ENCODE measurements at regions not wholly inside any gene's neighbourhood (a gene's known extent, or its start where the extent isn't known, plus 50 kb on each side); places are given as distances from the start of the nearest gene placed in this dataset.

DNA sequence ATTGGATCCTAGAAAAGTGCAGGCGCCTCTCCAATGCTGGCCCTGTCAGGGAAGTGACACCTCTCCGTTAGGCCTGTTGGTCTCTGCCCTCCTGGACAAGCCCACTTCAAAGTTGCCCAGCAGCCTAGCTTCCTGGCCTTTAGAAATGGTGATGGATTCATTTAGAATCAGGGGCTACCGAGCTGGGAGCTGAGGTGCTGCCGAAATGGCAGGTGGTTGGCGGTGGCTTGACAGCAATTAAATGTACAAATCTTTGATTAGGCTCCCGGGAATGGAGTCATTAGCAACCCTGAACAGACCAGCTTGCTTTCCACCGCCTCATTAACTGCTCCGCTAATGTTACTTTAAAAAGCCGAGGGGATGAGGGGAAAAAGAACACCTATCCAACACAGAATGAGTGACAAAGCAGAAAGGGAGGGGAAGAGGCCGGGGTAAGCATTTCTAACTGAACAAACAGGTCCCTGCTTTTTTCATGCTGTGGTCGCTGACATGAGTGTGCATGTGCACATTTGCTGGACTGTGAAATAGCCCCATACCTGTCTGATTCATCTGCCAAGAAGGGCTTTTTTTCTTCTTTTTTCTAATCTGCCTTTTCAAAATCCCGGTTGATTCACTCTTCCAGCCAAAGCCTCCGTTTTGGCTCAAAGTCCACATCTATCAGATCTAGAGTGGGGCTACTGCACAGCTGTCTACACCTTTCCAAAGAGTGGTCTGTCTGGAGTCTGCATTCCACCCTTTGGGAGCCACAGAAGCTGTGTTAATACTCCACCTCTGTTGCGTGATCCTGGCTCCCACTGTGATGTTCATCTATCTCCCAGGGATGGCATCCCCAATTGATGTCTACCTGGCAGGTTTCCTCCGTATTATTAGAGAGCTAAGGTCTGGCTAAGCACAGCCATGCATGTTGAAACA, 431.9 kb downstream of the COG6 start:
- TF ChIP-seq SIN3A (IDR thresholded peaks at IDR 0.05; ENCODE audit: borderline replicate concordance, insufficient read depth, low read length) = no peak
- TF ChIP-seq, protein P1, sequence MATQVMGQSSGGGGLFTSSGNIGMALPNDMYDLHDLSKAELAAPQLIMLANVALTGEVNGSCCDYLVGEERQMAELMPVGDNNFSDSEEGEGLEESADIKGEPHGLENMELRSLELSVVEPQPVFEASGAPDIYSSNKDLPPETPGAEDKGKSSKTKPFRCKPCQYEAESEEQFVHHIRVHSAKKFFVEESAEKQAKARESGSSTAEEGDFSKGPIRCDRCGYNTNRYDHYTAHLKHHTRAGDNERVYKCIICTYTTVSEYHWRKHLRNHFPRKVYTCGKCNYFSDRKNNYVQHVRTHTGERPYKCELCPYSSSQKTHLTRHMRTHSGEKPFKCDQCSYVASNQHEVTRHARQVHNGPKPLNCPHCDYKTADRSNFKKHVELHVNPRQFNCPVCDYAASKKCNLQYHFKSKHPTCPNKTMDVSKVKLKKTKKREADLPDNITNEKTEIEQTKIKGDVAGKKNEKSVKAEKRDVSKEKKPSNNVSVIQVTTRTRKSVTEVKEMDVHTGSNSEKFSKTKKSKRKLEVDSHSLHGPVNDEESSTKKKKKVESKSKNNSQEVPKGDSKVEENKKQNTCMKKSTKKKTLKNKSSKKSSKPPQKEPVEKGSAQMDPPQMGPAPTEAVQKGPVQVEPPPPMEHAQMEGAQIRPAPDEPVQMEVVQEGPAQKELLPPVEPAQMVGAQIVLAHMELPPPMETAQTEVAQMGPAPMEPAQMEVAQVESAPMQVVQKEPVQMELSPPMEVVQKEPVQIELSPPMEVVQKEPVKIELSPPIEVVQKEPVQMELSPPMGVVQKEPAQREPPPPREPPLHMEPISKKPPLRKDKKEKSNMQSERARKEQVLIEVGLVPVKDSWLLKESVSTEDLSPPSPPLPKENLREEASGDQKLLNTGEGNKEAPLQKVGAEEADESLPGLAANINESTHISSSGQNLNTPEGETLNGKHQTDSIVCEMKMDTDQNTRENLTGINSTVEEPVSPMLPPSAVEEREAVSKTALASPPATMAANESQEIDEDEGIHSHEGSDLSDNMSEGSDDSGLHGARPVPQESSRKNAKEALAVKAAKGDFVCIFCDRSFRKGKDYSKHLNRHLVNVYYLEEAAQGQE (IDR thresholded peaks at IDR 0.05; ENCODE audit: insufficient read depth in 1 of 2, low read depth in 2 of 2, low read length in 2 of 2) = no peak
- TF ChIP-seq TAF1 (IDR thresholded peaks at IDR 0.05; ENCODE audit: borderline replicate concordance, insufficient read depth, low read length) = no peak
- TF ChIP-seq FOXP2 (optimal IDR thresholded peaks at IDR 0.05; ENCODE audit: borderline replicate concordance, extremely low read depth, extremely low read length, insufficient read depth) = no peak
- no peak for TF ChIP-seq POLR2AphosphoS5 (IDR thresholded peaks at IDR 0.05; ENCODE audit: low read depth, low read length)

DNA sequence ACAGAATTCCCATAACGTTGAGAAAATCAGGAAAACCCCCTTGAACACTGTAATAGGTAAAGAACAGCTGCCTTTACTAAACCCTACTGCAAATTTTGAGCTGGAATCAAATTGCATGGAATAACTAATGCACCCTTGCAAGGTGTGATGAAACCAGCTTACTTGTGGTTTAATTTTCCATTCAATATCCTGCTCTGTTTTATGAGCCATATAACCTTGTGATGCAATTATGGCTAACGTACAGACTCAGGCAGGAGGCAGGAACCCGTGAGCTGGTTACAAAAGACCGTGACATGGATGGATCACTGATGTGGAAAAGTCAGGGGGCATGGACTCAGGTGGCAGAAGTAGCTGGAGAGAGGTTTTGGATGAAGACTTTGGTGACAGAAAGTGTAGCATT, 438.6 kb downstream of the COG6 start:
- no peak for TF ChIP-seq FOXP2 (optimal IDR thresholded peaks at IDR 0.05; ENCODE audit: borderline replicate concordance, extremely low read depth, extremely low read length, insufficient read depth)

DNA sequence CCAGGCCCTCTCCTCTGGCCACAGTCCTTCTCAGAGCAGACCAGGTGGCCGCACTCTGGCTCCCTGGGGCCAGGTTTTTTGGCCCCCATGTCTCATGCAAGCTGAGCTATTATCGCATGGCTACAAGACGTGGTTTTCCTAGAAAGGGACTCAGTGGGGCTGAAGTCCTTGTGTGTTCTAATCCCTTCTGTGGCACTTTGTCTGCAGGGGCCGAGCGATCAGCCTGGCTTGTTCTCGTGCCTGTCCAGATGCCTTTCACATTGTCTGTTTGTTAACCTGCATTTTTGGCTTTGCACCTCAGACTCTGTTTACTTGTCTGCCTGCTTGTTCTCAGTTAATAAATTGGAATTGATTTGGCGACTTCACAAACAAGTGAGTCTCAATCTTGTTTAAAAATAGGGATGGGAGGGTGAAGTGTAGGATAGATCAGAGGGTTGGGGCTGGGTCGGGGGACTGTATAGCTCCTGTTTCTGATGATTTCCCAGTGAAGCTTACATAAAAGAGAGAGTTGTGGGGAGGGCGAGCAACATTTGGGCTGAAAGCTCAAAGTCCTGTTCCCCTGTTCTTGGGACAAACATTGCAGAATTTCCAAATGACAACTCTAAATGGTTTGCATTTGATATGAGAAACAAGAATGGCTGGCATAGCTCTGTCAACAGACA, 440.4 kb downstream of the COG6 start:
- TF ChIP-seq POLR2AphosphoS5 (IDR thresholded peaks at IDR 0.05; ENCODE audit: low read depth, low read length) (no peak), FOXP2 (optimal IDR thresholded peaks at IDR 0.05; ENCODE audit: borderline replicate concordance, extremely low read depth, extremely low read length, insufficient read depth) (no peak)
- TF ChIP-seq, protein P1 (IDR thresholded peaks at IDR 0.05; ENCODE audit: insufficient read depth in 1 of 2, low read depth in 2 of 2, low read length in 2 of 2) = no peak

DNA sequence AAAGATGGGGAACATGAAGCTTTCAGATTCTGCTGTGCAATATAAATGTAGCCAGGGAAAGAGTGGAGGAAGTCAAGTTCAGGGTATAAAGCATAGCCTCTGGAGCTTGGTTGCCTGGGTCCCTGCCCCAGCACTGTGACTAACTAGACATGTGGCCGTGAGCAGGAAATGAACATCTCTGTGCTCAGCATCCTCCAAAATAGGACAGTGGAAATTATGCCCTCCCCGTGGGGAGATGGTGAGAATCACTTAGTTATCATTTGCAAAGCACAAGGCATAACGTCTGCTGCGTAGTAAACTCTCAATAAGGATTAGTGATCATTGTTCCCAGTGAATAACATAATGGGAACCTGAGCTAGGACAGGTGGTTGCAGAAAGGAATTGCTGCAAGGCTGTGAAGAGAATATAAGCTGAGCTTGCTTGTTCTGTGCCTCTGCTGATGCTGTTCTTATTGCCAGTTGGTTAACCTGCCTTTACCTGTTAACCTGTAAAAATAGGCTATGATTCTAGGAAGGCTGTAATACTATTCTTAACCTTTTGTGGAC, 441.0 kb downstream of the COG6 start:
- TF ChIP-seq FOXP2 (optimal IDR thresholded peaks at IDR 0.05; ENCODE audit: borderline replicate concordance, extremely low read depth, extremely low read length, insufficient read depth) (no peak), SIN3A (IDR thresholded peaks at IDR 0.05; ENCODE audit: borderline replicate concordance, insufficient read depth, low read length) (no peak), POLR2AphosphoS5 (IDR thresholded peaks at IDR 0.05; ENCODE audit: low read depth, low read length) (no peak), TAF1 (IDR thresholded peaks at IDR 0.05; ENCODE audit: borderline replicate concordance, insufficient read depth, low read length) (no peak)
- TF ChIP-seq, protein P1 (IDR thresholded peaks at IDR 0.05; ENCODE audit: insufficient read depth in 1 of 2, low read depth in 2 of 2, low read length in 2 of 2) = no peak

DNA sequence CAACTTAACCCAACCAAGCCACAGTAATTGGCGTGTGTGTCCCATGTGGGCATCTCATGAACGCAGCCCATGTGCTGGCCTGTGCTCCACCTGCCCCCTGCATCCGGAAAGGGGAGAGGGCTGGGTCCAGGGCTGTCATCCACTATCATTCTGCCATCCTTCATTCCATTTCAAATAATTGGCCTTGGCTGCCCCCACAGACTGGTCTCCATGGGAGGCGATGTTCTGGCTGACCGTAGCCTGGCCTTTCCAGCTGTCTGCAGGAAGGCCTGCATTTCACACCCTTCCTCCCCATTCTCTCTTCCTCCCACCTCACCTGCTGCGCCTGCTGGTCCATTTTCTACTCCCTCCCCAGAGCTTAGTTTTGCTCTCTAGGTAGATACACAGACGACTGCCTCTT, 442.8 kb downstream of the COG6 start:
- TF ChIP-seq FOXP2 (optimal IDR thresholded peaks at IDR 0.05; ENCODE audit: borderline replicate concordance, extremely low read depth, extremely low read length, insufficient read depth) = no peak
- TF ChIP-seq, protein P1 (IDR thresholded peaks at IDR 0.05; ENCODE audit: insufficient read depth in 1 of 2, low read depth in 2 of 2, low read length in 2 of 2) = no peak

Measured in PFSK-1 (cell line).